ENCODE measurements at regions not wholly inside any gene's neighbourhood (a gene's known extent, or its start where the extent isn't known, plus 50 kb on each side); places are given as distances from the start of the nearest gene placed in this dataset.

DNA sequence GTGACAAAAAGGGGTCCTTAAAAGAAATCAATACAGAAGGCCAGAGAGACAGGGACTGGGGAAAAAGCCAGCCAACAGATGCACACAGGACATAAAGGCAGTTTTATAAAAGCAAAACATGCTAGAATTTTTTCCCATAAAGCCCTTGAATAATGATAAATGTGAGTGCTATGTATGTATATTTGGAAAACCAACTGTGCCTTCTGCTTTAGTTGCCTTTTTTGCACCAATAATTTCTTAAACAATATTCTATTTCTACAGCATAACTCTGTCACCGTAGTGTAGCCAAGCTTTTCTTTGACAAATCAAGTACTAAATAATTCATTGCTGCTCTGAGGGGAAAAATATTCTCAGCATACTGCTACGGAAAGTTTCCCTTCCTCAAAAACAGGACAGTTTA is 730.6 kb upstream of the NRSN1 start:
- CTCF ChIA-PET: no interaction called here
- Mint-ChIP-seq H3K27ac (no peak overlapping the region), H3K4me3 (no peak overlapping the region)

DNA sequence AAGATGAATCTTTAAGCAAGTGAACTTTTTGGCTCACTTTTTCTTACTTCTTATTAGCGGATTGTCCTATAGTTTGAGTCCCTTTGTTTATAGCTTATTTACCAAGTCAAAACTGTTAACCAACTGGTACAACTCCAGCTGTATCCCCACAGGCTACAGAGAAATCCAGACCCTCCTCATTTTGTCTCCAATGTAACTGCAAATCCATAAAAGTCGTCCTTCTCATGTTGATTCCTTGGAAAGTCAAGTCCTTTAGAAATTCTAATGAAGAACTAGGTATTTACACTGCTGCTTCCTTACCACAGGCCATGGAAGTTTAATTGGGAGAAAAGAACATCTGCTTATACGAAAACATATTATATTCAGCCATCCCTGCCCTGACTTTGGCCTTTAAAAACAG is 729.1 kb upstream of the NRSN1 start:
- Mint-ChIP-seq H3K27ac (peak overlapping the region; percentile 89), H3K36me3 (no peaks in the 10 kb centered on the region)
- peak; percentile 71 for ATAC-seq
- TF ChIP-seq FOXK1 (CRISPR knock-in tag; IDR thresholded peaks at IDR 0.05) (no peak), NFYB (CRISPR knock-in tag; conservative IDR thresholded peaks at IDR 0.05; ENCODE audit: low read depth) (no peak), NFE2L1 (CRISPR knock-in tag; IDR thresholded peaks at IDR 0.05) (no peak), TEAD1 (CRISPR knock-in tag; IDR thresholded peaks at IDR 0.05) (no peak), ZNF416 (CRISPR knock-in tag; IDR thresholded peaks at IDR 0.05) (no peak), MXD4 (CRISPR knock-in tag; IDR thresholded peaks at IDR 0.05; ENCODE audit: borderline replicate concordance) (no peak), EMX1 (CRISPR knock-in tag; IDR thresholded peaks at IDR 0.05) (no peak), JUN (CRISPR knock-in tag; IDR thresholded peaks at IDR 0.05) (no peak)
- TF ChIP-seq, protein P1, sequence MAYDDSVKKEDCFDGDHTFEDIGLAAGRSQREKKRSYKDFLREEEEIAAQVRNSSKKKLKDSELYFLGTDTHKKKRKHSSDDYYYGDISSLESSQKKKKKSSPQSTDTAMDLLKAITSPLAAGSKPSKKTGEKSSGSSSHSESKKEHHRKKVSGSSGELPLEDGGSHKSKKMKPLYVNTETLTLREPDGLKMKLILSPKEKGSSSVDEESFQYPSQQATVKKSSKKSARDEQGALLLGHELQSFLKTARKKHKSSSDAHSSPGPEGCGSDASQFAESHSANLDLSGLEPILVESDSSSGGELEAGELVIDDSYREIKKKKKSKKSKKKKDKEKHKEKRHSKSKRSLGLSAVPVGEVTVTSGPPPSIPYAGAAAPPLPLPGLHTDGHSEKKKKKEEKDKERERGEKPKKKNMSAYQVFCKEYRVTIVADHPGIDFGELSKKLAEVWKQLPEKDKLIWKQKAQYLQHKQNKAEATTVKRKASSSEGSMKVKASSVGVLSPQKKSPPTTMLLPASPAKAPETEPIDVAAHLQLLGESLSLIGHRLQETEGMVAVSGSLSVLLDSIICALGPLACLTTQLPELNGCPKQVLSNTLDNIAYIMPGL (CRISPR knock-in tag; IDR thresholded peaks at IDR 0.05): no peak
- TF ChIP-seq, protein P2, sequence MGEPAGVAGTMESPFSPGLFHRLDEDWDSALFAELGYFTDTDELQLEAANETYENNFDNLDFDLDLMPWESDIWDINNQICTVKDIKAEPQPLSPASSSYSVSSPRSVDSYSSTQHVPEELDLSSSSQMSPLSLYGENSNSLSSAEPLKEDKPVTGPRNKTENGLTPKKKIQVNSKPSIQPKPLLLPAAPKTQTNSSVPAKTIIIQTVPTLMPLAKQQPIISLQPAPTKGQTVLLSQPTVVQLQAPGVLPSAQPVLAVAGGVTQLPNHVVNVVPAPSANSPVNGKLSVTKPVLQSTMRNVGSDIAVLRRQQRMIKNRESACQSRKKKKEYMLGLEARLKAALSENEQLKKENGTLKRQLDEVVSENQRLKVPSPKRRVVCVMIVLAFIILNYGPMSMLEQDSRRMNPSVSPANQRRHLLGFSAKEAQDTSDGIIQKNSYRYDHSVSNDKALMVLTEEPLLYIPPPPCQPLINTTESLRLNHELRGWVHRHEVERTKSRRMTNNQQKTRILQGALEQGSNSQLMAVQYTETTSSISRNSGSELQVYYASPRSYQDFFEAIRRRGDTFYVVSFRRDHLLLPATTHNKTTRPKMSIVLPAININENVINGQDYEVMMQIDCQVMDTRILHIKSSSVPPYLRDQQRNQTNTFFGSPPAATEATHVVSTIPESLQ (CRISPR knock-in tag; IDR thresholded peaks at IDR 0.05): no peak
- TF ChIP-seq, protein P3, sequence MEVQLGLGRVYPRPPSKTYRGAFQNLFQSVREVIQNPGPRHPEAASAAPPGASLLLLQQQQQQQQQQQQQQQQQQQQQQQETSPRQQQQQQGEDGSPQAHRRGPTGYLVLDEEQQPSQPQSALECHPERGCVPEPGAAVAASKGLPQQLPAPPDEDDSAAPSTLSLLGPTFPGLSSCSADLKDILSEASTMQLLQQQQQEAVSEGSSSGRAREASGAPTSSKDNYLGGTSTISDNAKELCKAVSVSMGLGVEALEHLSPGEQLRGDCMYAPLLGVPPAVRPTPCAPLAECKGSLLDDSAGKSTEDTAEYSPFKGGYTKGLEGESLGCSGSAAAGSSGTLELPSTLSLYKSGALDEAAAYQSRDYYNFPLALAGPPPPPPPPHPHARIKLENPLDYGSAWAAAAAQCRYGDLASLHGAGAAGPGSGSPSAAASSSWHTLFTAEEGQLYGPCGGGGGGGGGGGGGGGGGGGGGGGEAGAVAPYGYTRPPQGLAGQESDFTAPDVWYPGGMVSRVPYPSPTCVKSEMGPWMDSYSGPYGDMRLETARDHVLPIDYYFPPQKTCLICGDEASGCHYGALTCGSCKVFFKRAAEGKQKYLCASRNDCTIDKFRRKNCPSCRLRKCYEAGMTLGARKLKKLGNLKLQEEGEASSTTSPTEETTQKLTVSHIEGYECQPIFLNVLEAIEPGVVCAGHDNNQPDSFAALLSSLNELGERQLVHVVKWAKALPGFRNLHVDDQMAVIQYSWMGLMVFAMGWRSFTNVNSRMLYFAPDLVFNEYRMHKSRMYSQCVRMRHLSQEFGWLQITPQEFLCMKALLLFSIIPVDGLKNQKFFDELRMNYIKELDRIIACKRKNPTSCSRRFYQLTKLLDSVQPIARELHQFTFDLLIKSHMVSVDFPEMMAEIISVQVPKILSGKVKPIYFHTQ (CRISPR knock-in tag; IDR thresholded peaks at IDR 0.05): no peak
- TF ChIP-seq, protein P4, sequence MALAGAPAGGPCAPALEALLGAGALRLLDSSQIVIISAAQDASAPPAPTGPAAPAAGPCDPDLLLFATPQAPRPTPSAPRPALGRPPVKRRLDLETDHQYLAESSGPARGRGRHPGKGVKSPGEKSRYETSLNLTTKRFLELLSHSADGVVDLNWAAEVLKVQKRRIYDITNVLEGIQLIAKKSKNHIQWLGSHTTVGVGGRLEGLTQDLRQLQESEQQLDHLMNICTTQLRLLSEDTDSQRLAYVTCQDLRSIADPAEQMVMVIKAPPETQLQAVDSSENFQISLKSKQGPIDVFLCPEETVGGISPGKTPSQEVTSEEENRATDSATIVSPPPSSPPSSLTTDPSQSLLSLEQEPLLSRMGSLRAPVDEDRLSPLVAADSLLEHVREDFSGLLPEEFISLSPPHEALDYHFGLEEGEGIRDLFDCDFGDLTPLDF (CRISPR knock-in tag; IDR thresholded peaks at IDR 0.05): no peak
- TF ChIP-seq, protein P5, sequence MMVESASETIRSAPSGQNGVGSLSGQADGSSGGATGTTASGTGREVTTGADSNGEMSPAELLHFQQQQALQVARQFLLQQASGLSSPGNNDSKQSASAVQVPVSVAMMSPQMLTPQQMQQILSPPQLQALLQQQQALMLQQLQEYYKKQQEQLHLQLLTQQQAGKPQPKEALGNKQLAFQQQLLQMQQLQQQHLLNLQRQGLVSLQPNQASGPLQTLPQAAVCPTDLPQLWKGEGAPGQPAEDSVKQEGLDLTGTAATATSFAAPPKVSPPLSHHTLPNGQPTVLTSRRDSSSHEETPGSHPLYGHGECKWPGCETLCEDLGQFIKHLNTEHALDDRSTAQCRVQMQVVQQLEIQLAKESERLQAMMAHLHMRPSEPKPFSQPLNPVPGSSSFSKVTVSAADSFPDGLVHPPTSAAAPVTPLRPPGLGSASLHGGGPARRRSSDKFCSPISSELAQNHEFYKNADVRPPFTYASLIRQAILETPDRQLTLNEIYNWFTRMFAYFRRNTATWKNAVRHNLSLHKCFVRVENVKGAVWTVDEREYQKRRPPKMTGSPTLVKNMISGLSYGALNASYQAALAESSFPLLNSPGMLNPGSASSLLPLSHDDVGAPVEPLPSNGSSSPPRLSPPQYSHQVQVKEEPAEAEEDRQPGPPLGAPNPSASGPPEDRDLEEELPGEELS (CRISPR knock-in tag; IDR thresholded peaks at IDR 0.05): no peak

More for the DNA sequence above, 730.6 kb upstream of the NRSN1 start:
- H3K36me3 Mint-ChIP-seq: no peaks in the 10 kb centered on the region
- H3K27me3 Mint-ChIP-seq (ENCODE audit: low read depth): no peaks in the 10 kb centered on the region
- POLR2A ChIA-PET: no interaction called here
- peaks cover 17% of the 10 kb centered on the region for H3K4me1 Mint-ChIP-seq
- TF ChIP-seq GABPB1 (CRISPR knock-in tag; IDR thresholded peaks at IDR 0.05): no peak
- TF ChIP-seq, protein P2 (CRISPR knock-in tag; IDR thresholded peaks at IDR 0.05): no peak
- no peak for TF ChIP-seq JAZF1 (CRISPR knock-in tag; IDR thresholded peaks at IDR 0.05)
- TF ChIP-seq, protein P6, sequence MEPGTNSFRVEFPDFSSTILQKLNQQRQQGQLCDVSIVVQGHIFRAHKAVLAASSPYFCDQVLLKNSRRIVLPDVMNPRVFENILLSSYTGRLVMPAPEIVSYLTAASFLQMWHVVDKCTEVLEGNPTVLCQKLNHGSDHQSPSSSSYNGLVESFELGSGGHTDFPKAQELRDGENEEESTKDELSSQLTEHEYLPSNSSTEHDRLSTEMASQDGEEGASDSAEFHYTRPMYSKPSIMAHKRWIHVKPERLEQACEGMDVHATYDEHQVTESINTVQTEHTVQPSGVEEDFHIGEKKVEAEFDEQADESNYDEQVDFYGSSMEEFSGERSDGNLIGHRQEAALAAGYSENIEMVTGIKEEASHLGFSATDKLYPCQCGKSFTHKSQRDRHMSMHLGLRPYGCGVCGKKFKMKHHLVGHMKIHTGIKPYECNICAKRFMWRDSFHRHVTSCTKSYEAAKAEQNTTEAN (CRISPR knock-in tag; IDR thresholded peaks at IDR 0.05): no peak
- TF ChIP-seq, protein P7, sequence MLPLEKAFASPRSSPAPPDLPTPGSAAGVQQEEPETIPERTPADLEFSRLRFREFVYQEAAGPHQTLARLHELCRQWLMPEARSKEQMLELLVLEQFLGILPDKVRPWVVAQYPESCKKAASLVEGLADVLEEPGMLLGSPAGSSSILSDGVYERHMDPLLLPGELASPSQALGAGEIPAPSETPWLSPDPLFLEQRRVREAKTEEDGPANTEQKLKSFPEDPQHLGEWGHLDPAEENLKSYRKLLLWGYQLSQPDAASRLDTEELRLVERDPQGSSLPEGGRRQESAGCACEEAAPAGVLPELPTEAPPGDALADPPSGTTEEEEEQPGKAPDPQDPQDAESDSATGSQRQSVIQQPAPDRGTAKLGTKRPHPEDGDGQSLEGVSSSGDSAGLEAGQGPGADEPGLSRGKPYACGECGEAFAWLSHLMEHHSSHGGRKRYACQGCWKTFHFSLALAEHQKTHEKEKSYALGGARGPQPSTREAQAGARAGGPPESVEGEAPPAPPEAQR (CRISPR knock-in tag; IDR thresholded peaks at IDR 0.05): no peak
- no peak for TF ChIP-seq ZNF416 (CRISPR knock-in tag; IDR thresholded peaks at IDR 0.05)
- TF ChIP-seq TP53 (CRISPR knock-in tag; IDR thresholded peaks at IDR 0.05): no peak
- no peak for TF ChIP-seq KAT7 (CRISPR knock-in tag; IDR thresholded peaks at IDR 0.05; ENCODE audit: borderline replicate concordance)
- TF ChIP-seq, protein P8, sequence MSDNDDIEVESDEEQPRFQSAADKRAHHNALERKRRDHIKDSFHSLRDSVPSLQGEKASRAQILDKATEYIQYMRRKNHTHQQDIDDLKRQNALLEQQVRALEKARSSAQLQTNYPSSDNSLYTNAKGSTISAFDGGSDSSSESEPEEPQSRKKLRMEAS (CRISPR knock-in tag; IDR thresholded peaks at IDR 0.05): no peak
- ATAC-seq (no peak), DNase-seq (ENCODE audit: low spot score) (no peak)
- H3K9me3 Mint-ChIP-seq: peaks cover 4% of the 10 kb centered on the region

More for the DNA sequence above, 729.1 kb upstream of the NRSN1 start:
- POLR2A ChIA-PET: no interaction called here
- DNase-seq (ENCODE audit: low spot score): no peak
- Mint-ChIP-seq H3K4me1 (peaks cover 17% of the 10 kb centered on the region), H3K27me3 (ENCODE audit: low read depth) (no peaks in the 10 kb centered on the region), H3K4me3 (no peak overlapping the region), H3K9me3 (peaks cover 4% of the 10 kb centered on the region)
- CTCF ChIA-PET: no interaction called here
